GM12875 (cell line): ENCODE measurements at regions not wholly inside any gene's neighbourhood (a gene's known extent, or its start where the extent isn't known, plus 50 kb on each side); places are given as distances from the start of the nearest gene placed in this dataset.

Experiments used
- H3K4me3 ChIP-seq: one replicate; pipeline ENCODE4 v1.5.1; 2011; ENCODE audit warnings: low read depth, low read length, control low read depth
- TF ChIP-seq, protein P1 (sequence below): IDR thresholded peaks from 2 replicates; pipeline ENCODE4 v1.5.1; 2011; ENCODE audit warnings: low read depth, mild to moderate bottlenecking, control low read depth, inconsistent platforms, low read length, moderate library complexity, borderline replicate concordance; ENCODE audit not compliant: insufficient read depth

DNA sequence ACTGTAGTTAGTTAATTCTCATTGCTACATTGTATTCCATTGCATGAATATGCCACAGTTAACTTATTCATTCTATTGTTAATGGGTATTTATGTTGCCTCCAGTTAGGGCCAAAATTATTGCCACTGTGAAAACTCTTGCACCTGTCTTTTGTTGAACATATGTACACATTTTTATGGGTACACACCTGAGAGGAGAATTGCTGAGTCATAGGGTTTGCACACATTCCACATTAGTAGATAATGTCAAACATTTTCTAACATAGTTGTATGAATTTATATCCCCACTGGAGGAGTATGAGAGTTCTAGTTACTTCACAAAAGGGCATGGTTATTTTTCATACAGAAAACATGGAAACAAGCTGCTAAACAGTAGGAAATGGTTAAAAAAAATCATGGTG lies 338.4 kb downstream of the FOXO1 start:
- TF ChIP-seq, protein P1, sequence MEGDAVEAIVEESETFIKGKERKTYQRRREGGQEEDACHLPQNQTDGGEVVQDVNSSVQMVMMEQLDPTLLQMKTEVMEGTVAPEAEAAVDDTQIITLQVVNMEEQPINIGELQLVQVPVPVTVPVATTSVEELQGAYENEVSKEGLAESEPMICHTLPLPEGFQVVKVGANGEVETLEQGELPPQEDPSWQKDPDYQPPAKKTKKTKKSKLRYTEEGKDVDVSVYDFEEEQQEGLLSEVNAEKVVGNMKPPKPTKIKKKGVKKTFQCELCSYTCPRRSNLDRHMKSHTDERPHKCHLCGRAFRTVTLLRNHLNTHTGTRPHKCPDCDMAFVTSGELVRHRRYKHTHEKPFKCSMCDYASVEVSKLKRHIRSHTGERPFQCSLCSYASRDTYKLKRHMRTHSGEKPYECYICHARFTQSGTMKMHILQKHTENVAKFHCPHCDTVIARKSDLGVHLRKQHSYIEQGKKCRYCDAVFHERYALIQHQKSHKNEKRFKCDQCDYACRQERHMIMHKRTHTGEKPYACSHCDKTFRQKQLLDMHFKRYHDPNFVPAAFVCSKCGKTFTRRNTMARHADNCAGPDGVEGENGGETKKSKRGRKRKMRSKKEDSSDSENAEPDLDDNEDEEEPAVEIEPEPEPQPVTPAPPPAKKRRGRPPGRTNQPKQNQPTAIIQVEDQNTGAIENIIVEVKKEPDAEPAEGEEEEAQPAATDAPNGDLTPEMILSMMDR = no peak
- no peak overlapping the region for H3K4me3 ChIP-seq

DNA sequence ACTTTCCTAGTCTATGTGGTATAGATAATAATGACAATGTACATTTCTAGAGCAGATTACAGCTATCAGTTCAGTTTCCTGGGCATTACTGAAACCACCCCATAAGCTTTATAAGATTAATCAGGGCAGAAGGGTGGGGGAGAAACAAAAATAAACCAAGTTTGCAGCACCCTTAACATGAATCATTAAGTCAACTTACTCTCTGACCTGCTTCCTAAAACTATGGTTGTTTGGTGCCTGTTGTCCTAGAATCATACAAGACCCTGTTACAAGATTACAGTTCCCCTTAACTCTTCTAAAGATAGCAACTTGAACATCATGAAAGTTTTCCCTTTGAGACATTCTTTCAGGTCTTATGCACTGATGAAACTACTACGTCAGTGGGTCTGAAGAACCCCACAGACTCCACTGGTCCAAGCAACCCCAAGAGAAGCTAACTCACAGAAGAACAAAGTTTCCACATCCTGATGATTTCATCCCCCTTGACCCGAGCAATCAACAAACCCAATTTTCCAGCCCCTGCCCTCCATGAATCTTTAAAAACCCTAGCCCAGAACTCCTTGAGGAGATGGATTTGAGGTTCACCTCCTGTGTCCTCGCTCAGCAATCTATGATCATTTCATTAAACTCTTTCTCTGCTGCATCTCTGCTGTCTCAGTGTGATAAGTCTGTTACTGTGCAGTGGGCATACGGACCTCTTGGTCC lies 336.5 kb downstream of the FOXO1 start:
- no peak overlapping the region for H3K4me3 ChIP-seq
- TF ChIP-seq, protein P1 = no peak

DNA sequence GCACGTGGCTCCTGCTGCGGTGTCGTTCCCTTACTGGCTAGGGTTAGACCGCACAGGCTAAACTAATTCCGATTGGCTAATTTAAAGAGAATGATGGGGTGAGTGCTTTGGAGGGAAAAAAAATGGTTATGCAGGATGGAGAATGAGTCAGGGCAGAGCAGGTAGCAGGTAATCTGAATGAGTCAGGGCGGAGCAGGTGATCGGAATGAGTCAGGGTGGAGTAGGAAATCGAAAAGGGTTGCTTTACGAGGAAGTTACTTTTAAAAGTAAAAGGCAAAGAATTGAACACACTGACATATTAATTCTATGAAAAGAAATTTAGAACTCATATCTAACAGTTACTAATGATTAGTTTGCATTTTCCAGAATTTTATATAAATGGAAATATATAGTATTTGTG lies 335.5 kb downstream of the FOXO1 start:
- TF ChIP-seq, protein P1 = no peak
- H3K4me3 ChIP-seq = no peak overlapping the region

DNA sequence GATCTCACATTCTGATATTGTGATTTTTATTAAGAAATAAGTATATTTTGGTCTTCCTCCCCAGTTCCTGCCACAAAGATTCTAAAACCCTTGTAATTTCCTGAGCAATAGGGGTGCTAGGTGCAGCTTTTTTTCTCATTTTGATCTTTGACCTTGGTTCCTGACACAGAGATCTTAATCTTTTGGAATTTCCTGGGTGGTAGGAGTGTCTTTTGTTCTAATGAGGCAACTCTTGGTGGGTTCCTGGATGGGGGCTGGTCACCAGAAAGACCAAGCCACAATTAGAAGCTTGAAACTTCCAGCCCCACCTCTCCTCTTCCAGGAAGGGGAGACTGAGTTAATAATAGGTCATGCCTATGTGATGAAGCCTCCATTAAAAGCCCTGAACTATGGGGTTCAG lies 334.6 kb downstream of the FOXO1 start:
- no peak overlapping the region for H3K4me3 ChIP-seq
- TF ChIP-seq, protein P1 = no peak

DNA sequence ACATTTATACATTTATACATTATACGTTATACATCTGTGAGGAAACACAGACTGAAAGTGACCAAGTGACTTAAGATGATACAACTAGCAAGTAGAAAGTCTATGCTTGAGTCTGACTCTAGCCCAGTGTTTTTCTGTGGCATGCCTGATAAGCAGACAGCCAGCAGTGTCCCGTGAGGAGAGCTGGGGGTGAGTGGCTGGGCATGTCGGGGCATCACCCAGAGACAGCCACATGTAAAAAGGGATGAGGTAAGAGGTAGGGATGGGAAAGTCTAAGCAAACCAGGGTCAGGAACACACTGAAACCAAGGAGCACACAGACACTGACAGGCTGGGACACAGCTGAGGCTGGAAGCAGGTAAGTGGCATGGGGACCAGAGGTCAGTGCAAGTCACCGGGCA lies 333.2 kb downstream of the FOXO1 start:
- TF ChIP-seq, protein P1 = no peak
- no peak overlapping the region for H3K4me3 ChIP-seq

DNA sequence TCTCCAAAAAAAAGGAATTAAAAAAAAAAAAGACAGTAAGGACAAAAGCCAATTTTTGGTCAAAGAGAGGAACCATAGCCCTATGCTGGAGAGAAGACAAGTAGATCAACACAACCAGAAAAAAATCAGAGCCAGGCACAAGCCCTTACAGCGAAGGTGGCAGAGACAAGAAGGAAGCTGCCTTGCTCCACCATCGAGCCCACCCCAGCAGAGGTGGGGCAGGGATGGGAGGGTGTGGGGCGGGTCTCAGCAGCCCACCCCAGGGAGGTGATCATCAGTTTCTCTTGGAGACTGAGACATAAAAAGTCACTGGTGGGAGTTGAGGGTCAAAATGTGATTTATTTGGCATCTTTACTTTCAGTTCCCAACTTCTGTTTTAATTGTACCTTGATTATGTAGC lies 332.4 kb downstream of the FOXO1 start:
- H3K4me3 ChIP-seq = no peak overlapping the region
- TF ChIP-seq, protein P1 = no peak

DNA sequence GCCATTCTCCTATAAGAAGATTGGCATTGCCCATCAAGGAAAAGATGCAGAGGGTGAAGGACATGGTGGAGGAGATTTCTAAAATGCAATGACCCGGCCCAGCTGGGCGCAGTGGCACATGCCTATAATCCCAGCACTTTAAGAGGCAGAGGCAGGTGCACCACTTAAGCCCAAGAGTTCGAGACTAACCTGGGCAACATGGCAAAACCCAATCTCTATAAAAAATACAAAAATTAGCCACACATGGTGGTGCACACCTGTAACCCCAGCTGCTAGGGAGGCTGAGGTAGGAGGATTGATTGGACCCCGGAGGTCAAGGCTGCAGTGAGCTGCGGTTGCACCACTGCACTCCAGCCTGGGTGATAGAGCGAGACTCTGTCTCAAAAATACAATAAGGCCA lies 331.8 kb downstream of the FOXO1 start:
- no peak overlapping the region for H3K4me3 ChIP-seq
- TF ChIP-seq, protein P1 = no peak
